UCSD-AML1 (cell line): ENCODE measurements at regions not wholly inside any gene's neighbourhood (a gene's known extent, or its start where the extent isn't known, plus 50 kb on each side); places are given as distances from the start of the nearest gene placed in this dataset.

Experiments used
- DNase-seq: peaks from one replicate; lab custom pipeline; 2025; ENCODE audit not compliant: unreplicated experiment; lab: John Stamatoyannopoulos, UW

DNA sequence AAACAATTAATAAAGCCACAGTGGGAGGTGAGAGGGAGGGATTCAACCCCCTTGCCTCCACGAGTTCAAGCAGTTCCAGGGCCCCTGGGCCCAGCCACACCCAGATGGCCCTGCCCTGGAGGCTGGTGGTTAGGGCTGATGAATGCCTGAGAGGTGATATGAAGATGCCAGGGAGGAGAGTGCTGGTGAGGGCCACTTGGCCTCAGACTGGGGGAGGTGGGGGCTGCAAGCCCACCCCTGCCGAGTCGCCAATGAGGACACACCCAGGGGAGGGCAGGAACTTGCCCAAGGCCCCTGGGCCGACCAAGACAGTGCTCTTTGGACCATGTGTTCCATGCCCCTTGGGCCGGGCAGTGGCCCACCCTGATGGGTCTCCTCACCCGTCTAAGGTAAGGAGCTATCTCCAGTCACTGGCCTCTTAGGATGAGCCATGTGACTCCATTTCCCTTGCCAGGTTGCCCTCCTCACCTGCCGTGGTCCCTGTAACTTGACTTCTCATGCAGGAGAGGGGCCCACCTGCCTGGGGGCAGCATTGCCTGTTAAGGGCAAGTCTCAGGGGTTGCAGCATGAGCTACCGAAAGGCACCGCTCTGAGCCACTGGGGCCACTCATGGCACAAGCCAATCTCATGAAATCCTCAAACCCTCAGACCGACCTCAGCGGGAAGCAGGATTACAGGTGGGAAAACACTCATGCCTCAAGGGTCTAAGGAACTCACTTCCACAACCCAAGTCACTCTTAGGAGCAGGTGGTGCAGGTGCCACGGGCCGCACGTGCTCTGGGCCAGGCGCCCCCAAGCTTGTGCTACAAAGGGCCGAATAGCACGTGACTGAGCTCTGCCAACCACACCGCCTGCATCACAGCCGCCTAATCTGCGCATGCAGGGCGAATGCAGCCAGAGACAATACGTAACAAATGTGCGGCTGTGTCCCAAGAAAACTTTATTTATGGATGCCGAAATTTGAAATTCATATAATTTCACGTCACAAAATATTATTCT lies 147.4 kb upstream of the MLN start:
- no peak for DNase-seq

- DNase-seq, result no peak
Measured at GRCh38 chr6:33950472-33950881, 146.7 kb upstream of the MLN start.

DNA sequence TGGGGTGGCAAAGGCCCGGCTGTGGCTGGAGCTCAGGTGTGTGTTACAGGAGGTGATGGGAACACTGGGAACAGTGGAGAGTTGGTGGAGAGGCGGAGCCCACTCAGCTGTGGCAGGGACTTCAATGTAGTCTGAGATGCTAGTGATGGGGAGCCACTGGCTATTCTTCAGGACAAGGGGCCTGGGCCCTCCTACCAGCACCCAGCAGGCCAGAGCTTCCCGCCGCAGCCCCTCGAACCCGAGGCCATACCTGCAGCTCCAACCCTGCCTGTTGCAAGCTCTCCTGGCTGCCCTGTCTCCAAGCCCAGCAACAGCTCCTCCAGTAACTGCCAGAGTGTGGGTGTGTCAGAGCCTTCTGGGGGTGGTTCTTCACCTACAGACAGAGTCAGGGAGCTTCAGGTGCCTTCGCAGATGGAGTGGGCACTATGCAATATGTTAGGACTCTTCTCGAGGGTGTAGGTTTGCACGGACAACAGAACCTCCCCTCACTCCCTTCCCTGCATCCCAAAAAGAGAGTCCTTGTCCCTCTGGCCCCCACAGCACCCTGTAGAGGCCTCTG lies 146.2 kb upstream of the MLN start:
- no peak for DNase-seq

GRCh38 chr6:33949111-33949510 lies 145.3 kb upstream of the MLN start:
- no peak for DNase-seq

DNA sequence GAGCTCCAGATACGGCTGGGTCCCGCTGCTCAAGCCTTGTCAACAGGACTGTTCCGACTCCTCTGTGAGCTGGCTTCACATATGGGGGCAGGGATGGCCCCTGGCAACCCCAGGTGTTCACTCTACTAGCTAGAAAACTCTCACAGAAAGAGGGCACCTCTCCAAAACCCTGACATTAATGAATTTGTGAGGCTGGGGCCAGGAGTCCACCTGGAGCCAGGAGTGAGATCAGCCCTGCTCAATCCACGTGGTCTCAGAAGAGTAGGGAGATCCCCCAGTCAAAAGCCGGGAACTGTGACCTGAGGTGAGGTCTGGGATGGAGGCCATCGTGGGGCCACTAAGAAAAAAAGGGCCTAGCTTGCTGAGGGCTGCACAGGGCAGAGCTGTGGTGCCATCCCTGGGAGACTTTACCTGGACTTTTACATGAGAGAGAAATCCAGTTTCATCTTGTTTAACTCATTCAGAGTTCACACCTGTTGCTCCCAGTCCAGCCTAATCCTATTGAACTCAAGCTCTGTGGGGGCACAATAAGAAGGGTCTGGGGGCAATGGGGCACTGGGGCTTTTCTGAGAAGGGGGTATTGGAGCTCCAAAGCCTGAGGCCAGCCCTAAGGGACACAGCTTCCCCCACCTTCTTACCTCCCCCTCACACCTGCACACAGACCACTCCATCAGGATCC lies 144.3 kb upstream of the MLN start:
- DNase-seq, result no peak

GRCh38 chr6:33947047-33947446 lies 143.2 kb upstream of the MLN start:
- no peak for DNase-seq

DNA sequence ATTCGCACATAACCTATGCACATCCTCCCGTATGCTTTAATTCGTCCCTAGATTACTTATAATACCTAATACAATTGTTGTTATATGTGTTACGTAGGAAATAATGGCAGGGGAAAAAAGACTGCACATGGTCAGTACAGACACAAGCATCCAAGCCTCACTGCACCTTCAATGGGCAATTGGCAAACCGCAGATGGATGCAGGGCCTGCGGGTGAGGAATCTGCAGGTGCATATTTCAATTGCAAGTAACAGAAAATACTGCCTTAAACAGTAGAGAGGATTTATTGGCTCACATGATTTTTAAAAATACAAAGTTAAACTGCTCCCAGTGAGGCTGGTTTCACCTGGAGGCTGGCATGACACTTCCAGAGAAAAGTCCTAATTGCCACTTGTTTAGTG lies 142.1 kb upstream of the MLN start:
- no peak for DNase-seq

GRCh38 chr6:33944686-33945411 lies 141.0 kb upstream of the MLN start:
- no peak for DNase-seq

- DNase-seq, result no peak
Measured at GRCh38 chr6:33936886-33937285, 133.1 kb upstream of the MLN start.

- DNase-seq, result no peak
Measured at GRCh38 chr6:33935439-33936080, 131.8 kb upstream of the MLN start.

- no peak for DNase-seq
Measured at GRCh38 chr6:33934731-33935270, 131.0 kb upstream of the MLN start.

GRCh38 chr6:33933101-33933500 lies 129.3 kb upstream of the MLN start:
- no peak for DNase-seq

DNA sequence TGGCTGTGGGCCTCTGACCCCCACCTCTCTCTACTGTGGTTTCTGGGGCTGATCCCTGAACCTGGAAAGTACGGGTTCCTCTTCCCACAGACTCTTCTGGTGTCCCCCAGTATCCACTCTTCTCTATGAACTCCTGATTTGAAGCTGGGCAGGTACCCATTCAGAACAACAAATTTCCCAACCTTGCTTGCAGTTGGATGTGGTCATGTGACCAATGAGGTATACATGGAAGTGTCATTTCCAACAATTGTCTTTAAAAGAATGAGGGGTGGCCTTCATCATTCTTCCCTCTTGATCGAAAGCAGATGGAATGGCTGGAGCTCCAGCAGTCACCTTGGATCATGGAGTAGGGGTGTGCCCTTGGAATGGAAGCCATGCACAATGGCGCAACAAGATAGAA lies 128.0 kb upstream of the MLN start:
- no peak for DNase-seq

GRCh38 chr6:33929575-33930288 lies 125.9 kb upstream of the MLN start:
- no peak for DNase-seq

- DNase-seq, result no peak
Measured at GRCh38 chr6:33927616-33928015, 123.8 kb upstream of the MLN start.

GRCh38 chr6:33927112-33927511 lies 123.3 kb upstream of the MLN start:
- DNase-seq, result no peak

DNA sequence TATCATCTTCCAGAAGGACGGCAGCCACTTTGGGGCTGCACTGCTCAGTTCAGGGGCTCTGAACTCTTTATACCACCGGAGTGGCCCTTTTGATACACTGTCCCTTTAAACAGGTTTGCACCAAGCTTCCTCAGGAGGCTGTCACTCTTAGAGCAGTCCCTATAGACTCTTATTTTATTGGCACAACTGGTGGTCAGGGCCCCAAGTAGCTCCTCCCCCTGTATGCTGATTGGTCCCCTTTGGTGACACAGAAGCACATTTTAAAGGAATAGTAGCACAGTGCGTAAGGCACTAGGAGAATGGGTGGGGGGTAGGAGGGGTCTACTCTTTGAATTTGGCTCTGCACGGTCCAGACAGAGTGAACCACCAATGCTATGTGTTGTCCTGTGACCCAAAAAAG lies 122.6 kb upstream of the MLN start:
- DNase-seq, result no peak

DNA sequence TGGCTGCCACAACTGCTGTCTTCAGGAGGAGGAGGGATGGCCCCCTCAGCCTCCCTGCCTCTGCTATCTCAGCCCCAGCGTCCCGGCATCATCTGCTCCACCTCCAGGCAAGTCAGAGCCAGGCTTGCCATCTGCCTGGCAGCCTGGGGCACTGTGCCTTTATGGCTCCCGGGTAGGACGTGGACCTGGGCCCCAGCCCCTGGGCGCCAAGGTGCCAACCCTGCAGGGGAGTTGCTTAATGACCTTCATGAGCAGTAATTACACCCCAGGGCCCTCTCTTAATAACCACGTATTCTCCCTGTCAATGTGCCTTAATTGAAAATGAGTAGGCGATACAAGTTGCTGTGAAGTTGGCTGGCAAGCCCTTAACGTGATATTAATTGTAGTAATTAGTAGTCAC lies 122.1 kb upstream of the MLN start:
- no peak for DNase-seq

- DNase-seq, result no peak
Measured at GRCh38 chr6:33925210-33925609, 121.4 kb upstream of the MLN start.

GRCh38 chr6:33924681-33925080 lies 120.9 kb upstream of the MLN start:
- no peak for DNase-seq
